B cell (primary cell): ENCODE measurements at regions not wholly inside any gene's neighbourhood (a gene's known extent, or its start where the extent isn't known, plus 50 kb on each side); places are given as distances from the start of the nearest gene placed in this dataset.

Experiments used
- ATAC-seq: fragments of 200-7000 bp; cut with Tn5 transposase; one replicate; pipeline ENCODE4 v1.10.0; 2021; ENCODE audit warnings: low read depth, mild to moderate bottlenecking, moderate number of reproducible peaks, moderate library complexity
- CTCF ChIA-PET: fragments of 350-600 bp; sonication (Branson Sonifier 250); formaldehyde crosslinking; loops from one replicate; lab custom pipeline; 2021; ENCODE audit warnings: antibody characterized with exemption, inconsistent platforms; lab: Charles Lee
- POLR2A ChIA-PET: fragments of 350-600 bp; sonication (Branson Sonifier 250); formaldehyde crosslinking; loops from one replicate; lab custom pipeline; 2021; ENCODE audit warnings: antibody characterized with exemption; lab: Charles Lee
- DNase-seq: peaks from one replicate; pipeline ENCODE4 v3.0.0; 2013
- H2AFZ ChIP-seq: 2 replicates; pipeline ENCODE4 v1.6.1; 2012; ENCODE audit warnings: mild to moderate bottlenecking, low read depth, low read length; ENCODE audit not compliant: insufficient read depth, poor library complexity, severe bottlenecking
- H3K27ac ChIP-seq, 2 donors: 1 replicate in 1 of 2; 2 replicates in 1 of 2; pipeline ENCODE4 v1.5.1; 2012 to 2013; ENCODE audit warnings: low read length in 2 of 2, mild to moderate bottlenecking in 2 of 2, moderate library complexity in 1 of 2
- H3K27me3 ChIP-seq, 4 experiments: fragments of 200-600 bp in 1 of 4; sonication (generic) in 1 of 4; replicated peaks in 1 of 4; 1 replicate in 2 of 4; 2 replicates in 2 of 4; pipeline versions ENCODE4 v1.6.1 to v1.7.0; 2013 to 2016; ENCODE audit warnings: low read length in 3 of 4, mild to moderate bottlenecking in 2 of 4, mixed read lengths in 1 of 4, moderate library complexity in 1 of 4; ENCODE audit not compliant: insufficient read depth in 4 of 4, control insufficient read depth in 3 of 4; ENCODE audit errors: control extremely low read depth in 1 of 4
- H3K36me3 ChIP-seq, 2 experiments: replicated peaks in 1 of 2; 1 replicate in 1 of 2; 2 replicates in 1 of 2; pipeline versions ENCODE4 v1.6.1 to v1.7.1; 2013; ENCODE audit warnings: low read length in 1 of 2; ENCODE audit not compliant: insufficient read depth in 2 of 2, control insufficient read depth in 1 of 2; ENCODE audit errors: control extremely low read depth in 1 of 2, extremely low read depth in 1 of 2
- H3K4me1 ChIP-seq, 2 donors: fragments of 200-600 bp in 1 of 2; sonication (generic) in 1 of 2; 1 replicate in 1 of 2; 2 replicates in 1 of 2; pipeline versions ENCODE4 v1.5.1 to v1.6.1; 2013 to 2017; ENCODE audit warnings: low read length in 2 of 2; ENCODE audit not compliant: control insufficient read depth in 2 of 2, insufficient read depth in 2 of 2
- H3K4me2 ChIP-seq: replicated peaks from 2 replicates; pipeline ENCODE3; 2012; ENCODE audit warnings: mild to moderate bottlenecking, low read depth, low read length; ENCODE audit not compliant: poor library complexity, severe bottlenecking
- H3K4me3 ChIP-seq, 5 experiments: fragments of 200-600 bp in 1 of 5; sonication (generic) in 1 of 5; 1 replicate in 3 of 5; 2 replicates in 2 of 5; pipeline versions ENCODE4 v1.5.1 to v1.7.0; 2011 to 2016; ENCODE audit warnings: low read length in 4 of 5, mild to moderate bottlenecking in 4 of 5, low read depth in 2 of 5, control low read depth in 1 of 5, moderate library complexity in 1 of 5; ENCODE audit not compliant: insufficient read depth in 1 of 5; ENCODE audit errors: control extremely low read depth in 1 of 5, extremely low read depth in 1 of 5
- H3K79me2 ChIP-seq: fragments of 200-600 bp; sonication (generic); one replicate; pipeline ENCODE4 v1.6.0; 2016; ENCODE audit warnings: low read length; ENCODE audit not compliant: control insufficient read depth, insufficient read depth
- H3K9ac ChIP-seq: fragments of 200-600 bp; sonication (generic); 2 replicates; pipeline ENCODE4 v1.6.1; 2017; ENCODE audit warnings: mild to moderate bottlenecking, low read length, moderate library complexity
- H3K9me3 ChIP-seq, 3 donors: one replicate each; pipeline versions ENCODE4 v1.6.1 to v1.7.1; 2013; ENCODE audit warnings: low read length in 2 of 3; ENCODE audit not compliant: control insufficient read depth in 2 of 3, insufficient read depth in 1 of 3; ENCODE audit errors: control extremely low read depth in 1 of 3
- H4K20me1 ChIP-seq: 2 replicates; pipeline ENCODE4 v1.6.0; 2012; ENCODE audit warnings: mild to moderate bottlenecking, low read length; ENCODE audit not compliant: insufficient read depth, control insufficient read depth, poor library complexity, severe bottlenecking
- H3K27ac Mint-ChIP-seq: one replicate; pipeline ENCODE4 v1.8.0; 2021; ENCODE audit warnings: mixed read lengths
- H3K27me3 Mint-ChIP-seq: one replicate; pipeline ENCODE4 v1.8.0; 2021; ENCODE audit warnings: mixed read lengths
- H3K4me1 Mint-ChIP-seq: one replicate; pipeline ENCODE4 v1.8.0; 2021; ENCODE audit warnings: mixed read lengths
- H3K4me3 Mint-ChIP-seq: one replicate; pipeline ENCODE4 v1.8.0; 2021; ENCODE audit warnings: mixed read lengths
- H3K9me3 Mint-ChIP-seq: one replicate; pipeline ENCODE4 v1.8.0; 2022; ENCODE audit warnings: mixed read lengths; ENCODE audit not compliant: insufficient read depth
- EZH2 ChIP-seq: IDR thresholded peaks from 2 replicates; pipeline ENCODE4 v1.6.1; 2012; ENCODE audit warnings: borderline replicate concordance, low read depth, mild to moderate bottlenecking, moderate library complexity, low read length; ENCODE audit not compliant: insufficient read depth, poor library complexity, severe bottlenecking
- WGBS: methylation state at CpG from one replicate; pipeline ENCODE4 v1.1.5; 2013; ENCODE audit warnings: missing lambda C conversion rate; ENCODE audit not compliant: insufficient coverage; 5-methylcytosine and 5-hydroxymethylcytosine counted together
- intact Hi-C: fragments of 100-400 bp; cut with micrococcal nuclease; formaldehyde crosslinking; loops from one replicate; pipeline ENCODE4 v1.10.0; 2022
- TF ChIP-seq, protein P1 (sequence below): fragments of 200-600 bp; IDR thresholded peaks from one replicate; pipeline ENCODE4 v1.8.0; 2022; ENCODE audit warnings: antibody characterized with exemption, mild to moderate bottlenecking

DNA sequence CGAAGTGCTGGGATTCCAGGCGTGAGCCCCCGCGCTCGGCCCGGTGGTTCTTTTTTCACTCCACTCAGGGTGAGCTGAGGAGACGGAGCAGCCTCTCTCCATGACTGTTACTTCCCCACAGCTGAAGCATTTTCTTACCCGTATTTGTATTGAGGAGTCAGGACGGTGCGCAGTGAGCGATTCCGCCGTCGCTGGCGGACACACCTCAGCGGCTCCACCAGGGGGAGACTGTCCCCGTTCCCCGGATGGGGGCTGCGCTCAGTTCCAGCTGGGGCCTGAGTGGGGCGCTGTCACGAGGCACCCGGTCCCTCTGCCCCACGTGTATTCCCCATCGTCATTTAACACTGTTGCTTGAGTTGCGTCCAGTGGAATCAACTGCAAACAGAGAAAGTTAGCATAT lies 844.0 kb upstream of the FRG1 start:
- H3K27ac Mint-ChIP-seq = no peak overlapping the region

GRCh38 chr4:189098932-189099696 lies 841.6 kb upstream of the FRG1 start:
- H3K27me3 Mint-ChIP-seq = no peaks in the 10 kb centered on the region
- Histone ChIP-seq H3K4me2 (no peak overlapping the region), H3K79me2 (no peaks in the 10 kb centered on the region), H3K36me3 (no peaks in the 10 kb centered on the region), H3K9ac (no peak overlapping the region), H3K4me1 (no peaks in the 10 kb centered on the region), H3K4me3 (no peak overlapping the region), H2AFZ (no peak overlapping the region), H3K27me3 (no peaks in the 10 kb centered on the region), H3K9me3 (peaks cover 0 to 13% (median 0%) of the 10 kb centered on the region in 3 donors), H4K20me1 (no peaks in the 10 kb centered on the region), H3K27ac (no peak overlapping the region)
- H3K4me3 Mint-ChIP-seq = no peak overlapping the region
- DNase-seq (no peak), ATAC-seq (no peak)
- intact Hi-C loops = no loop called here
- H3K9me3 Mint-ChIP-seq = peaks cover 4% of the 10 kb centered on the region
- H3K4me1 Mint-ChIP-seq = no peaks in the 10 kb centered on the region
- TF ChIP-seq, protein P1, sequence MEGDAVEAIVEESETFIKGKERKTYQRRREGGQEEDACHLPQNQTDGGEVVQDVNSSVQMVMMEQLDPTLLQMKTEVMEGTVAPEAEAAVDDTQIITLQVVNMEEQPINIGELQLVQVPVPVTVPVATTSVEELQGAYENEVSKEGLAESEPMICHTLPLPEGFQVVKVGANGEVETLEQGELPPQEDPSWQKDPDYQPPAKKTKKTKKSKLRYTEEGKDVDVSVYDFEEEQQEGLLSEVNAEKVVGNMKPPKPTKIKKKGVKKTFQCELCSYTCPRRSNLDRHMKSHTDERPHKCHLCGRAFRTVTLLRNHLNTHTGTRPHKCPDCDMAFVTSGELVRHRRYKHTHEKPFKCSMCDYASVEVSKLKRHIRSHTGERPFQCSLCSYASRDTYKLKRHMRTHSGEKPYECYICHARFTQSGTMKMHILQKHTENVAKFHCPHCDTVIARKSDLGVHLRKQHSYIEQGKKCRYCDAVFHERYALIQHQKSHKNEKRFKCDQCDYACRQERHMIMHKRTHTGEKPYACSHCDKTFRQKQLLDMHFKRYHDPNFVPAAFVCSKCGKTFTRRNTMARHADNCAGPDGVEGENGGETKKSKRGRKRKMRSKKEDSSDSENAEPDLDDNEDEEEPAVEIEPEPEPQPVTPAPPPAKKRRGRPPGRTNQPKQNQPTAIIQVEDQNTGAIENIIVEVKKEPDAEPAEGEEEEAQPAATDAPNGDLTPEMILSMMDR = no peak
- TF ChIP-seq EZH2 = no peak
- POLR2A ChIA-PET = no interaction called here
- CTCF ChIA-PET = no interaction called here
- WGBS = 99% methylated on average over 8 of the region's 16 CpGs
- no peak overlapping the region for H3K27ac Mint-ChIP-seq

More for the DNA sequence above, 844.0 kb upstream of the FRG1 start:
- Histone ChIP-seq H3K4me1 (no peaks in the 10 kb centered on the region), H3K4me2 (no peak overlapping the region), H4K20me1 (no peaks in the 10 kb centered on the region), H3K36me3 (no peaks in the 10 kb centered on the region), H3K9me3 (peaks cover 0 to 11% (median 0%) of the 10 kb centered on the region in 3 donors), H3K4me3 (no peak overlapping the region), H3K9ac (no peak overlapping the region), H3K27me3 (no peaks in the 10 kb centered on the region), H2AFZ (no peak overlapping the region), H3K27ac (no peak overlapping the region), H3K79me2 (no peaks in the 10 kb centered on the region)
- CTCF ChIA-PET = no interaction called here
- no peak overlapping the region for H3K4me3 Mint-ChIP-seq
- ATAC-seq = no peak
- TF ChIP-seq, protein P1 = no peak
- no peak for TF ChIP-seq EZH2
- POLR2A ChIA-PET = no interaction called here
- no peaks in the 10 kb centered on the region for H3K27me3 Mint-ChIP-seq
- no peak for DNase-seq
- H3K4me1 Mint-ChIP-seq = no peaks in the 10 kb centered on the region
- 96% methylated on average over 23 of the region's 25 CpGs for WGBS
- intact Hi-C loops = no loop called here
- peaks cover 4% of the 10 kb centered on the region for H3K9me3 Mint-ChIP-seq
